Right lobe of liver (tissue), 6 donors: ENCODE measurements at regions not wholly inside any gene's neighbourhood (a gene's known extent, or its start where the extent isn't known, plus 50 kb on each side); places are given as distances from the start of the nearest gene placed in this dataset.
"Not testable (repeated sequence)": the region's sequence is repeated elsewhere in the genome, so short reads cannot be mapped to it uniquely, and the experiment has no call there.

Experiments used
- ATAC-seq, 4 donors: fragments of 200-7000 bp; cut with Tn5 transposase; one replicate each; pipeline ENCODE4 v1.9.1; 2020; ENCODE audit warnings: mild to moderate bottlenecking in 4 of 4, moderate library complexity in 4 of 4
- DNase-seq, 3 donors: peaks; one replicate each; pipeline ENCODE4 v3.0.0-alpha.2; 2020
- H3K27ac ChIP-seq, 3 donors: fragments of 200-600 bp; one replicate each; pipeline ENCODE4 v1.8.0; 2022
- H3K27me3 ChIP-seq, 2 donors: fragments of 200-600 bp; one replicate each; pipeline ENCODE4 v1.8.0; 2022
- H3K36me3 ChIP-seq, 4 donors: fragments of 200-600 bp; sonication (generic) in 1 of 4; one replicate each; pipeline versions ENCODE4 v1.5.1 to v1.8.0; 2017 to 2022; ENCODE audit warnings: control low read depth in 1 of 4
- H3K4me1 ChIP-seq, 4 donors: fragments of 200-600 bp; sonication (generic) in 1 of 4; one replicate each; pipeline versions ENCODE4 v1.5.1 to v1.8.0; 2017 to 2022; ENCODE audit warnings: control low read depth in 1 of 4
- H3K4me3 ChIP-seq, 3 donors: fragments of 200-600 bp; one replicate each; pipeline ENCODE4 v1.8.0; 2022
- H3K9me3 ChIP-seq, 4 donors: fragments of 200-600 bp; sonication (generic) in 1 of 4; one replicate each; pipeline versions ENCODE4 v1.5.1 to v1.8.0; 2017 to 2022; ENCODE audit warnings: control low read depth in 1 of 4
- CTCF ChIP-seq, 4 donors: fragments of 200-600 bp in 3 of 4; fragments of 450-650 bp in 1 of 4; IDR thresholded peaks; one replicate each; pipeline versions ENCODE4 v1.5.1 to v1.8.0; 2016 to 2022; ENCODE audit warnings: antibody characterized with exemption in 4 of 4, mild to moderate bottlenecking in 2 of 4
- POLR2A ChIP-seq: fragments of 450-650 bp; IDR thresholded peaks from one replicate; pipeline ENCODE4 v1.6.1; 2017; ENCODE audit warnings: antibody characterized with exemption, mild to moderate bottlenecking
- WGBS: methylation state at CpG from one replicate; pipeline ENCODE4 v1.1.6; 2018; ENCODE audit warnings: low coverage, low lambda C conversion rate; ENCODE audit not compliant: insufficient coverage; ENCODE audit errors: missing lambda C conversion rate; 5-methylcytosine and 5-hydroxymethylcytosine counted together
- intact Hi-C, 2 donors: fragments of 100-400 bp; cut with DNase I; formaldehyde crosslinking; loops; one replicate each; pipeline versions ENCODE4 v1.11.2 to v1.14.1; 2022
- donor health status: DM: no; HTN: yes; CAD: no.
- donor health status: DM: no; HTN: no; CAD: no.
- donor health status: DM: no; HTN: no; CAD: no.
- donor health status: DM: no; HTN: yes; CAD: no.
- donor health status: DM: no; HTN: yes; CAD: no.

DNA sequence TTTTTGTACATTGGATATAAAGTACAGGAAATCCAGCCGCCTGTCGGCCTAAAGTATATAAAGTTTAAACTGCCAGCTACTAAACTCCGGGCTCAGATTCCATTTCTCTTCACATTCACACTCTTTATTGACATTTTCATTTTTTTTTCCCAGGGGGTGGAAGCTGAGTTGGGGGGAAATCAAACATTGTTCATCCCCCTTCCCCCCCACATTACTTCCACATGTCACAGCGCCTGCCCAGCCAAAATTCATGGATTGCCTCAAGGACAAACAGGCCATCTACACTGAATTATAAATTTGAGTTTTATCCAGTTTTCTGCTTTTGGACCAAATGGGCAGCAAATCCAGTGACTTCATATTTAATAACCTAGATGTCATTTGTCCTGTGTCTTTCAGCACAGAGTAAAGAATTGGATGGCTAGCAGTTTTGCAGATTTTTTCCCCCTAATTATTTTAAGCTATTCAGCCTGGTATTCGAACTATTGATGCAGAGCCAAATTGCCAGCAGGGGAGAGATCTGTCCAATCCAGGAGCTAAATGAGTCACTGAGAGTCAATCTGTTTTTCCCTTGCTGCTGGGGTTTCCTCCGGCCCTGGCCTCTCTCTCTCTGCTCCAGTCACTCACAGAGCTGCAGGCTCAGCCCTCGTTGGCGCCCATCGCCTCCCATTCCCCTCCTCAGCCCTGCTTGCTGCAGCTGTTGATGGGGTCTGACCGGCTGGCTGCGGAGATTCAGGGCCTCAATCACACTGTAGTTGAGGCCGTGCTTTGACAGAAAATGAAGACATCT is 98.0 kb downstream of the LMO4 start:
- DNase-seq: no peak
- H3K4me3 ChIP-seq: no peak overlapping the region
- no peak for ATAC-seq
- 78% methylated on average over 10 of the region's 12 CpGs for WGBS
- H3K4me1 ChIP-seq: no peaks in the 10 kb centered on the region
- H3K36me3 ChIP-seq: no peaks in the 10 kb centered on the region
- H3K27ac ChIP-seq: no peak overlapping the region
- no peak for TF ChIP-seq POLR2A
- TF ChIP-seq CTCF (IDR thresholded peaks at IDR 0.05): no peak
- intact Hi-C loops: no loop called here
- no peaks in the 10 kb centered on the region for H3K9me3 ChIP-seq
- H3K27me3 ChIP-seq: no peaks in the 10 kb centered on the region

DNA sequence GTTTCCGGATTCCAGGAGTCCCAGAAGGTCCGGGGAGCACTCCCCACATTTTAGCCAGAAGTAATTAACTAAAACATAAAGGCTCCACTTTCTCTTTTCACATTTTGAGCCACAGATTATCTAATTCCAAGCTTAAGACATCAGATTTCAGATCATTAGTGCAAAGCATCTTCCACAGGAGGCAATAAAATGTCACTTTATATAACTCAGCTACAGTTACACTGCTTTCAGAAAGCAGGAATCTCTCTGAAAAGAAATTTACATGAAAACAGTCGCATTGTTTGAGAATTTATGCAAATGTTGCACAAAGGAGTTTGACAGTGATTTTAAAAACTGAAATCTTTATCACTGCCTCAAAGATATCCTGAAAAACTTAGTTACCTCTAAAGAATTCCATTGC is 99.7 kb downstream of the LMO4 start:
- no peaks in the 10 kb centered on the region for H3K27me3 ChIP-seq
- H3K4me1 ChIP-seq: no peaks in the 10 kb centered on the region
- DNase-seq (no peak), ATAC-seq (no peak)
- 68% methylated on average over 3 of the region's 3 CpGs for WGBS
- no peaks in the 10 kb centered on the region for H3K9me3 ChIP-seq
- no peak overlapping the region for H3K4me3 ChIP-seq
- intact Hi-C loops: no loop called here
- H3K27ac ChIP-seq: no peak overlapping the region
- TF ChIP-seq CTCF (IDR thresholded peaks at IDR 0.05): no peak
- TF ChIP-seq POLR2A: no peak
- H3K36me3 ChIP-seq: no peaks in the 10 kb centered on the region

DNA sequence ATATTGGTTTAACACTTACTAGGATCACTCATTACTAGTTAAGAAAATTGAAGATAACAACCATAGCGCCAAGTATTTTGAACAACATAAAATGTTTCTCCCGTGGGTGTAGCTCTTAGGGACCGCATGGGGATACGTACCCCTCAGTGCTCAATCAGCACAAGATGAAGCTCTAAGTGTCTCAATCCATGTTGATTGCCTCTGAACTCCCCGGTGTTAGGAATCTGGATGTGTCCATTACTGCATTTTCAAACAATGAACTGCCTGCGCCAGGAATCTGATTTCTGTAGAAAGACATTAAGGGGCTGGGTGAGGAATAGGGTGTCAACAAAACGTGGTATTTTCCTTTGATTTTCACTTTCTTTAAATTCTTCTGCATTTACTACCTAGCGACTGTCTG is 100.2 kb downstream of the LMO4 start:
- no peak for DNase-seq
- intact Hi-C loops: no loop called here
- Histone ChIP-seq H3K9me3 (no peaks in the 10 kb centered on the region), H3K27ac (no peak overlapping the region), H3K36me3 (no peaks in the 10 kb centered on the region), H3K4me1 (no peaks in the 10 kb centered on the region), H3K4me3 (no peak overlapping the region), H3K27me3 (no peaks in the 10 kb centered on the region)
- no peak for ATAC-seq
- whole genome bisulfite sequencing: 75% methylated on average over 8 of the region's 8 CpGs
- TF ChIP-seq CTCF (IDR thresholded peaks at IDR 0.05): no peak
- TF ChIP-seq POLR2A: no peak

- intact Hi-C loops: no loop called here
- no peak for ATAC-seq
Measured at GRCh38 chr1:87432685-87433084, 104.0 kb downstream of the LMO4 start.

GRCh38 chr1:87433101-87433500 is 104.4 kb downstream of the LMO4 start:
- intact Hi-C loops, ATAC-seq, H3K36me3 ChIP-seq, H3K27ac ChIP-seq, H3K4me1 ChIP-seq, H3K27me3 ChIP-seq, DNase-seq, H3K9me3 ChIP-seq, H3K4me3 ChIP-seq: not testable (repeated sequence)
- 29% methylated on average over 2 of the region's 2 CpGs for WGBS

More at GRCh38 chr1:87432685-87433084, 104.0 kb downstream of the LMO4 start:
- H3K9me3 ChIP-seq: no peaks in the 10 kb centered on the region
- no peak overlapping the region for H3K27ac ChIP-seq
- DNase-seq: no peak
- H3K27me3 ChIP-seq: no peaks in the 10 kb centered on the region
- 23% methylated on average over 3 of the region's 3 CpGs for WGBS
- no peak overlapping the region for H3K4me3 ChIP-seq
- H3K36me3 ChIP-seq: no peaks in the 10 kb centered on the region
- H3K4me1 ChIP-seq: no peaks in the 10 kb centered on the region
- no peak for TF ChIP-seq POLR2A
